HEK293T (cell line): ENCODE measurements at regions not wholly inside any gene's neighbourhood (a gene's known extent, or its start where the extent isn't known, plus 50 kb on each side); places are given as distances from the start of the nearest gene placed in this dataset.

ENCODE experiments used
- CTCF ChIA-PET: fragments of 350-600 bp; formaldehyde crosslinking; extraction: SDS; loops from one replicate; lab custom pipeline; 2021; ENCODE audit warnings: antibody characterized with exemption, inconsistent platforms; lab: Yijun Ruan, JAX
- POLR2A ChIA-PET: fragments of 350-600 bp; formaldehyde crosslinking; extraction: SDS; loops from one replicate; lab custom pipeline; 2020; ENCODE audit warnings: antibody characterized with exemption, inconsistent platforms; lab: Yijun Ruan, JAX
- DNase-seq: peaks from one replicate; pipeline ENCODE4 v3.0.0; 2012; ENCODE audit warnings: mixed read lengths; ENCODE audit errors: extremely low spot score
- ARNT ChIP-seq: fragments of 450-650 bp; IDR thresholded peaks from 2 replicates; pipeline ENCODE4 v1.6.1; 2017; ENCODE audit warnings: mild to moderate bottlenecking
- BHLHE40 ChIP-seq: fragments of 450-650 bp; IDR thresholded peaks from 2 replicates; pipeline ENCODE4 v1.6.1; 2016; ENCODE audit warnings: mild to moderate bottlenecking, moderate library complexity, borderline replicate concordance
- CTBP1 ChIP-seq: fragments of 450-650 bp; IDR thresholded peaks from 2 replicates; pipeline ENCODE4 v1.6.1; 2016; ENCODE audit warnings: borderline replicate concordance
- ELF4 ChIP-seq: fragments of 450-650 bp; IDR thresholded peaks from 2 replicates; pipeline ENCODE4 v1.6.1; 2017; ENCODE audit warnings: antibody characterized with exemption
- FOXA1 ChIP-seq: fragments of 450-650 bp; IDR thresholded peaks from 2 replicates; pipeline ENCODE4 v1.6.1; 2016; ENCODE audit warnings: mild to moderate bottlenecking
- FOXK2 ChIP-seq: fragments of 450-650 bp; IDR thresholded peaks from 2 replicates; pipeline ENCODE4 v1.6.1; 2016; ENCODE audit warnings: mild to moderate bottlenecking
- FOXM1 ChIP-seq: fragments of 450-650 bp; IDR thresholded peaks from 2 replicates; pipeline ENCODE4 v1.6.1; 2017; ENCODE audit warnings: mild to moderate bottlenecking, borderline replicate concordance
- HDGF ChIP-seq: fragments of 450-650 bp; IDR thresholded peaks from 2 replicates; pipeline ENCODE4 v1.6.1; 2017; ENCODE audit warnings: antibody characterized with exemption, borderline replicate concordance
- L3MBTL2 ChIP-seq: fragments of 450-650 bp; conservative IDR thresholded peaks from 2 replicates; pipeline ENCODE4 v1.6.1; 2016; ENCODE audit warnings: mild to moderate bottlenecking
- LEF1 ChIP-seq: fragments of 450-650 bp; IDR thresholded peaks from 2 replicates; pipeline ENCODE4 v1.6.1; 2017; ENCODE audit warnings: mild to moderate bottlenecking, borderline replicate concordance
- NFRKB ChIP-seq: fragments of 450-650 bp; IDR thresholded peaks from 2 replicates; pipeline ENCODE4 v1.6.1; 2016; ENCODE audit warnings: mild to moderate bottlenecking, moderate library complexity
- PKNOX1 ChIP-seq: fragments of 450-650 bp; IDR thresholded peaks from 2 replicates; pipeline ENCODE4 v1.6.1; 2016
- SP1 ChIP-seq: fragments of 450-650 bp; IDR thresholded peaks from 2 replicates; pipeline ENCODE4 v1.6.1; 2017
- SUZ12 ChIP-seq: fragments of 450-650 bp; IDR thresholded peaks from 2 replicates; pipeline ENCODE4 v1.6.1; 2016; ENCODE audit warnings: mild to moderate bottlenecking
- TARDBP ChIP-seq: fragments of 450-650 bp; IDR thresholded peaks from 2 replicates; pipeline ENCODE4 v1.6.1; 2016
- ZNF384 ChIP-seq: fragments of 450-650 bp; IDR thresholded peaks from 2 replicates; pipeline ENCODE4 v1.6.1; 2016

GRCh38 chr18:73456643-73457042 is 588.9 kb upstream of the NETO1 start:
- ChIA-PET CTCF (no interaction called here), POLR2A (no interaction called here)
- no peak for DNase-seq
- TF ChIP-seq ELF4: no peak
- TF ChIP-seq ARNT: no peak
- TF ChIP-seq SP1: no peak
- TF ChIP-seq ZNF384: no peak
- TF ChIP-seq LEF1: no peak
- TF ChIP-seq FOXA1: no peak
- no peak for TF ChIP-seq NFRKB
- no peak for TF ChIP-seq HDGF

GRCh38 chr18:73452866-73453265 is 585.1 kb upstream of the NETO1 start:
- ChIA-PET POLR2A (no interaction called here), CTCF (no interaction called here)
- no peak for DNase-seq
- TF ChIP-seq SP1: no peak
- no peak for TF ChIP-seq HDGF
- TF ChIP-seq L3MBTL2: no peak
- no peak for TF ChIP-seq ARNT
- TF ChIP-seq LEF1: no peak
- no peak for TF ChIP-seq ELF4
- no peak for TF ChIP-seq FOXM1
- no peak for TF ChIP-seq BHLHE40
- TF ChIP-seq ZNF384: no peak
- no peak for TF ChIP-seq TARDBP
- no peak for TF ChIP-seq SUZ12
- no peak for TF ChIP-seq CTBP1
- TF ChIP-seq FOXA1: no peak
- no peak for TF ChIP-seq PKNOX1
- no peak for TF ChIP-seq NFRKB
- no peak for TF ChIP-seq FOXK2

- TF ChIP-seq ELF4 (no peak), ARNT (no peak), TARDBP (no peak), BHLHE40 (no peak), FOXA1 (no peak), FOXM1 (no peak), LEF1 (no peak)
- DNase-seq: no peak
- ChIA-PET CTCF (no interaction called here), POLR2A (no interaction called here)
Measured at GRCh38 chr18:73446502-73446901, 578.7 kb upstream of the NETO1 start.

- ChIA-PET POLR2A (no interaction called here), CTCF (no interaction called here)
- TF ChIP-seq FOXM1 (no peak), ELF4 (no peak), SP1 (no peak), SUZ12 (no peak), FOXA1 (no peak), FOXK2 (no peak), NFRKB (no peak), ZNF384 (no peak), LEF1 (no peak)
- no peak for DNase-seq
Measured at GRCh38 chr18:73431620-73432019, 563.8 kb upstream of the NETO1 start.

- DNase-seq: no peak
- POLR2A ChIA-PET: no interaction called here
- TF ChIP-seq NFRKB (no peak), ELF4 (no peak), PKNOX1 (no peak), ZNF384 (no peak), LEF1 (no peak), L3MBTL2 (no peak), ARNT (no peak), TARDBP (no peak), FOXK2 (no peak), CTBP1 (no peak), HDGF (no peak), BHLHE40 (no peak), SUZ12 (no peak), SP1 (no peak), FOXM1 (no peak)
- CTCF ChIA-PET: no interaction called here
Measured at GRCh38 chr18:73421010-73421409, 553.2 kb upstream of the NETO1 start.

GRCh38 chr18:73419531-73419930 is 551.7 kb upstream of the NETO1 start:
- CTCF ChIA-PET: no interaction called here
- TF ChIP-seq L3MBTL2: no peak
- TF ChIP-seq FOXA1: no peak
- TF ChIP-seq SUZ12: no peak
- TF ChIP-seq PKNOX1: no peak
- no peak for TF ChIP-seq ELF4
- TF ChIP-seq FOXK2: no peak
- TF ChIP-seq SP1: no peak
- no peak for TF ChIP-seq ZNF384
- no peak for TF ChIP-seq CTBP1
- no peak for TF ChIP-seq HDGF
- POLR2A ChIA-PET: no interaction called here
- DNase-seq: no peak
